Ramos (cell line): ENCODE measurements at regions not wholly inside any gene's neighbourhood (a gene's known extent, or its start where the extent isn't known, plus 50 kb on each side); places are given as distances from the start of the nearest gene placed in this dataset.

Experiments
- in situ Hi-C: fragments of 300-500 bp; cut with MboI; formaldehyde crosslinking; loops from one replicate; pipeline ENCODE4 v1.14.3; 2022; ENCODE audit warnings: low sequenced_read_pairs; ENCODE audit not compliant: unreplicated experiment

GRCh38 chr12:126086242-126086641 is 1021.0 kb downstream of the AACS start:
- in situ Hi-C loops = no loop called here

GRCh38 chr12:126087692-126088091 is 1022.5 kb downstream of the AACS start:
- in situ Hi-C loops = no loop called here

GRCh38 chr12:126093908-126094307 is 1028.7 kb downstream of the AACS start:
- in situ Hi-C loops = no loop called here

GRCh38 chr12:126095748-126096510 is 1030.7 kb downstream of the AACS start:
- in situ Hi-C loops = no loop called here

GRCh38 chr12:126106706-126107105 is 1041.5 kb downstream of the AACS start:
- in situ Hi-C loops = no loop called here

- in situ Hi-C loops = no loop called here
Measured at GRCh38 chr12:126107659-126108058, 1042.4 kb downstream of the AACS start.

- in situ Hi-C loops = no loop called here
Measured at GRCh38 chr12:126108247-126108646, 1043.0 kb downstream of the AACS start.

- in situ Hi-C loops = no loop called here
Measured at GRCh38 chr12:126112141-126112540, 1046.9 kb downstream of the AACS start.

- in situ Hi-C loops = no loop called here
Measured at GRCh38 chr12:126112849-126113248, 1047.6 kb downstream of the AACS start.

GRCh38 chr12:126114441-126114840 is 1049.2 kb downstream of the AACS start:
- in situ Hi-C loops = no loop called here

GRCh38 chr12:126117502-126117901 is 1052.3 kb downstream of the AACS start:
- in situ Hi-C loops = no loop called here

GRCh38 chr12:126139355-126139754 is 1074.1 kb downstream of the AACS start:
- in situ Hi-C loops = no loop called here

- in situ Hi-C loops = no loop called here
Measured at GRCh38 chr12:126144603-126145002, 1079.4 kb downstream of the AACS start.

- in situ Hi-C loops = no loop called here
Measured at GRCh38 chr12:126147321-126147720, 1082.1 kb downstream of the AACS start.

GRCh38 chr12:126156806-126157574 is 1091.8 kb downstream of the AACS start:
- in situ Hi-C loops = no loop called here

GRCh38 chr12:126157575-126157966 is 1092.3 kb downstream of the AACS start:
- in situ Hi-C loops = no loop called here

- in situ Hi-C loops = no loop called here
Measured at GRCh38 chr12:126159139-126159538, 1093.9 kb downstream of the AACS start.

- in situ Hi-C loops = no loop called here
Measured at GRCh38 chr12:126160912-126161311, 1095.7 kb downstream of the AACS start.

GRCh38 chr12:126163984-126164383 is 1098.7 kb downstream of the AACS start:
- in situ Hi-C loops = no loop called here

- in situ Hi-C loops = no loop called here
Measured at GRCh38 chr12:126171937-126172559, 1106.8 kb downstream of the AACS start.

GRCh38 chr12:126182619-126183236 is 1117.5 kb downstream of the AACS start:
- in situ Hi-C loops = no loop called here
